Cardiac fibroblast (primary cell): ENCODE measurements at regions not wholly inside any gene's neighbourhood (a gene's known extent, or its start where the extent isn't known, plus 50 kb on each side); places are given as distances from the start of the nearest gene placed in this dataset.
A peak's percentile ranks its signal among the peaks of the same experiment; 100 is the strongest.

Source experiments
- DNase-seq, 2 donors: peaks; one replicate each; pipeline versions ENCODE4 v3.0.0 to v3.0.0-alpha.2; 2010; ENCODE audit warnings: low read depth in 2 of 2
- H3K4me3 ChIP-seq, 2 donors: replicated peaks in 1 of 2; 1 replicate in 1 of 2; 2 replicates in 1 of 2; pipeline ENCODE4 v1.5.1; 2011; ENCODE audit warnings: low read depth in 2 of 2, low read length in 2 of 2, mild to moderate bottlenecking in 2 of 2, moderate library complexity in 1 of 2
- CTCF ChIP-seq: IDR thresholded peaks from one replicate; pipeline ENCODE4 v1.5.1; 2011; ENCODE audit warnings: low read depth, mild to moderate bottlenecking, low read length, inconsistent platforms

GRCh38 chr13:23506807-23507291 is 63.4 kb upstream of the TNFRSF19 start:
- DNase-seq = peak; percentile 63 to 86
- no peak for TF ChIP-seq CTCF

DNA sequence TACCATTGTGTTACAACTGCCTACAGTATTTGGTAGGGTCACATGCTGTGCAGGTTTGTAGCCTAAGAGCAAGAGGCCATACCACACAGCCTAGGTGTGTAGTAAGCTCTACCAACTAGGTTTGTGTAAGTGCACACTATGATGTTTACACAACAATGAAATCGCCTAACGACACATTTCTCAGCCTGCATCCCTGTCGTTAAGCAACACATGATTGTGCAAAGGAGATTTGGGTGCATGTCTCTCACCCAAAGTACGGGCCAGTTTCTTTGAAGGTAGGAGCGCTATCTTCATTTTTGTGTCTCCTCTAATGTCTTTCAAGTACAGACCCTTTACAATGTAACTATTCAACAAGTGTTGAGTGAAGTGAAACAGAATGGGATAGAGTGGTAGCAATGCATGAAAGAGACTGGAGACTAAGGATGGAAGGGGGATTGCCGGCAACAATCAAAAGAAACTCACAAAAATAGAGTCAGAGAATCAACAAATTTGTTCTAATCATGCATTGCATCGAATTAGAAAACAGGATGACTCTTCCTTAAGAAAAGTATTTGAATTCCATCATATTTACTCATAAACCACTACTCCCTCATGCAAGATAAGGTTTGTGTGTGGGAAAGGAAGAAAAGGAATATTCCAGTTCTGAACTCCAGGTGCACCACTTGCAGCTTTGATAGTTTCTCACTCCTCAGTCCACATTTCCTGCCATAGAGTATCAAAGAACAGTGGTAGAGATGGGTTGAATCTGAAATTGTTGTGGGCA is 60.2 kb upstream of the TNFRSF19 start:
- peak; percentile 55 to 82 for DNase-seq
- H3K4me3 ChIP-seq = no peak overlapping the region
- TF ChIP-seq CTCF = no peak

More at GRCh38 chr13:23506807-23507291, 63.4 kb upstream of the TNFRSF19 start:
- no peak overlapping the region for H3K4me3 ChIP-seq

- H3K4me3 ChIP-seq = no peak overlapping the region
- DNase-seq = peak; percentile 71 to 81
- no peak for TF ChIP-seq CTCF
These were observed 59.7 kb upstream of the TNFRSF19 start for GRCh38 chr13:23510544-23510916.

- peak; percentile 43 to 67 for DNase-seq
- no peak overlapping the region for H3K4me3 ChIP-seq
- peak; percentile 16 for TF ChIP-seq CTCF
These were observed 59.1 kb upstream of the TNFRSF19 start for GRCh38 chr13:23510979-23511735.

DNA sequence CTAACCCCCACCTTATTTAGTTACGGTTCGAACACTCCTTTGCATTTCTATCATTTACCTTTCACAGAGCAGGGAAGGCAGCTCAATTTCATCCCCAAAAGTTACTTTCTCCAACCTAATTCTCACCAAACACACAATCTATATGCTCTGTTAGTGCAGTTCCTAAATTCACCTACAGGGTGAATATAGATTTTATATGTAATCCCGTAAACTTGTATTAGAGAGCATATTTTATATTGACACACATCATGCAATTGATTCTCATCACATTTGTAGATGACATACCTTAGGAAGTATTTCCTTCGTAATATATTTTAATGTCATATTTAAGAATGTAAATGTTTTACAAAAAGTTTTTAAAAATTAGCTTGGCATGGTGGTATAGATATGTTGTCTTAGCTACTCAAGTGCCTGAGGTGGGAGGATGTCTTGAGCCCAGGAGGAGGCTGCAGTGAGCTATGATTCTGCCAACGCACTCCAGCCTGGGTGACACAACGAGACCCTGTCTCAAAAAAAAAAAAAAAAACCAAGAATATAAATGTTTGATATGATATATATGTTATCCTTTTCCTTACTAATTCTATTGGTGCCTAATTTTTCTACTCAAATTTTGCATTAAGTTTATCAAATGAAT is 57.3 kb upstream of the TNFRSF19 start:
- no peak overlapping the region for H3K4me3 ChIP-seq
- no peak for DNase-seq
- no peak for TF ChIP-seq CTCF

GRCh38 chr13:23513455-23513854 is 56.8 kb upstream of the TNFRSF19 start:
- no peak for TF ChIP-seq CTCF
- peak in 1 of 2 donors; percentile 34 for DNase-seq
- H3K4me3 ChIP-seq = no peak overlapping the region
